Heart right ventricle (tissue), 16 donors: ENCODE measurements at regions not wholly inside any gene's neighbourhood (a gene's known extent, or its start where the extent isn't known, plus 50 kb on each side); places are given as distances from the start of the nearest gene placed in this dataset.

Experiments used
- ATAC-seq, 8 donors: fragments of 200-7000 bp; cut with Tn5 transposase; one replicate each; pipeline ENCODE4 v1.9.1; 2020; ENCODE audit warnings: mild to moderate bottlenecking in 8 of 8, moderate library complexity in 8 of 8, moderate number of reproducible peaks in 1 of 8
- DNase-seq, 2 donors: peaks; one replicate each; pipeline ENCODE4 v3.0.0-alpha.2; 2020
- H3K27ac ChIP-seq, 10 donors: fragments of 200-600 bp; sonication (generic) in 2 of 10; one replicate each; pipeline versions ENCODE4 v1.5.0 to v1.8.0; 2020 to 2022; ENCODE audit warnings: mild to moderate bottlenecking in 3 of 10
- H3K27me3 ChIP-seq, 7 donors: fragments of 200-600 bp; one replicate each; pipeline ENCODE4 v1.8.0; 2021 to 2022; ENCODE audit warnings: mild to moderate bottlenecking in 2 of 7
- H3K36me3 ChIP-seq, 9 donors: fragments of 200-600 bp; sonication (generic) in 1 of 9; one replicate each; pipeline versions ENCODE4 v1.5.0 to v1.8.0; 2020 to 2022; ENCODE audit warnings: mild to moderate bottlenecking in 2 of 9
- H3K4me1 ChIP-seq, 9 donors: fragments of 200-600 bp; sonication (generic) in 1 of 9; one replicate each; pipeline versions ENCODE4 v1.5.0 to v1.8.0; 2020 to 2022; ENCODE audit warnings: mild to moderate bottlenecking in 4 of 9
- H3K4me3 ChIP-seq, 10 donors: fragments of 200-600 bp; sonication (generic) in 2 of 10; one replicate each; pipeline versions ENCODE4 v1.5.0 to v1.8.0; 2020 to 2022; ENCODE audit warnings: mild to moderate bottlenecking in 7 of 10, moderate library complexity in 2 of 10
- H3K9me3 ChIP-seq, 11 donors: fragments of 200-600 bp in 10 of 11; sonication (generic) in 2 of 11; one replicate each; pipeline versions ENCODE4 v1.5.0 to v1.8.0; 2013 to 2022; ENCODE audit warnings: mild to moderate bottlenecking in 2 of 11, control low read depth in 1 of 11, moderate library complexity in 1 of 11
- CTCF ChIP-seq, 9 donors: fragments of 200-600 bp; sonication (generic) in 2 of 9; IDR thresholded peaks; one replicate each; pipeline versions ENCODE4 v1.5.0 to v1.8.0; 2021 to 2022; ENCODE audit warnings: antibody characterized with exemption in 9 of 9, mild to moderate bottlenecking in 5 of 9, moderate library complexity in 1 of 9
- WGBS, 2 donors: extraction: QIAGEN DNeasy Blood & Tissue Kit; methylation state at CpG; one replicate each; pipeline ENCODE4 v1.1.7; 2013; ENCODE audit warnings: inconsistent platforms in 1 of 2; 5-methylcytosine and 5-hydroxymethylcytosine counted together
- intact Hi-C, 10 donors: fragments of 100-400 bp; cut with DNase I; formaldehyde crosslinking; loops; one replicate each; pipeline versions ENCODE4 v1.11.1 to v1.14.2; 2022
- donor health status: Arrhythmogenic right ventricular cardiomyopathy.
- donor health status: ischemic (EF 13 %, LVEDD 7.1; RV severe dilation, severe dysfunction).
- donor health status: healthy with polysubstance abuse.
- donor health status: DM: no; HTN: yes; CAD: no.
- donor health status: DM: no; HTN: no; CAD: no.
- donor health status: ischemic (EF 25% LVEDD 6.9; RV normal size, moderate dysfunction).
- donor health status: ischemic (EF 25% LVEDD 5.7; RV mildly dilated, moderate dysfunction).
- donor health status: healthy.
- donor health status: DM: yes; HTN: yes; CAD: no.
- donor health status: Ischemic cardiomyopathy.
- donor health status: ischemic (EF 35%, LVEDD 5.7; RV mildly dilated, moderate dysfunction).
- donor health status: nonischemic (EF 11% LVEDD 7.7; RV severe dilation, severe dysfunction).
- donor health status: DM: yes; HTN: yes; CAD: no.
- donor health status: PGD.
- donor health status: ischemic (EF 29% LVEDD 5.4; RV normal size, mild dysfunction).
- donor health status: nonischemic (EF 23%, LVEDD 6.1; RV moderate dilation, normal function).

GRCh38 chr5:23157169-23157568, 304.0 kb upstream of the CDH12 start:
- intact Hi-C loops: no loop called here
- Histone ChIP-seq H3K27me3 (no peaks in the 10 kb centered on the region), H3K4me3 (no peak overlapping the region), H3K27ac (no peak overlapping the region), H3K4me1 (no peaks in the 10 kb centered on the region), H3K9me3 (no peaks in the 10 kb centered on the region), H3K36me3 (no peaks in the 10 kb centered on the region)
- no peak for DNase-seq
- ATAC-seq: no peak
- WGBS, 2 donors: 79 to 81% methylated on average over 1 of the region's 1 CpG
- TF ChIP-seq CTCF (IDR thresholded peaks at IDR 0.05): no peak

- 37 to 39% methylated on average over 5 of the region's 5 CpGs for WGBS, 2 donors
- Histone ChIP-seq H3K9me3 (peaks cover 0 to 32% (median 0%) of the 10 kb centered on the region in 11 donors), H3K27ac (no peak overlapping the region)
Observed at GRCh38 chr5:23147625-23148024, 294.5 kb upstream of the CDH12 start.

GRCh38 chr5:23146183-23146582, 293.0 kb upstream of the CDH12 start:
- WGBS, 2 donors: 91 to 94% methylated on average over 11 of the region's 11 CpGs
- Histone ChIP-seq H3K4me1 (no peaks in the 10 kb centered on the region), H3K27me3 (no peaks in the 10 kb centered on the region), H3K27ac (no peak overlapping the region), H3K9me3 (peaks cover 0 to 32% (median 0%) of the 10 kb centered on the region in 11 donors), H3K4me3 (no peak overlapping the region), H3K36me3 (no peaks in the 10 kb centered on the region)
- ATAC-seq: no peak
- peak in 1 of 2 donors; percentile 4 for DNase-seq
- TF ChIP-seq CTCF (IDR thresholded peaks at IDR 0.05): no peak
- intact Hi-C loops: no loop called here

More at GRCh38 chr5:23147625-23148024, 294.5 kb upstream of the CDH12 start:
- Histone ChIP-seq H3K4me1 (no peaks in the 10 kb centered on the region), H3K4me3 (no peak overlapping the region), H3K27me3 (no peaks in the 10 kb centered on the region), H3K36me3 (no peaks in the 10 kb centered on the region)
- no peak for TF ChIP-seq CTCF (IDR thresholded peaks at IDR 0.05)
- intact Hi-C loops: no loop called here
- ATAC-seq (no peak), DNase-seq (no peak)

- peak in 2 of 8 donors; percentile 47 to 55 for ATAC-seq
- H3K9me3 ChIP-seq: peaks cover 0 to 15% (median 0%) of the 10 kb centered on the region in 11 donors
- peak in 7 of 9 donors; percentile 41 to 58 (median 47) for TF ChIP-seq CTCF (IDR thresholded peaks at IDR 0.05)
- intact Hi-C loops: loop anchor here in 9 of 10 donors (1.0 to 5.0 kb wide), 4 partner anchors 242 to 252 kb away; no protein-coding TSS in a partner anchor
- no peaks in the 10 kb centered on the region for H3K27me3 ChIP-seq
- no peak overlapping the region for H3K27ac ChIP-seq
- no peak overlapping the region for H3K4me3 ChIP-seq
- H3K36me3 ChIP-seq: no peaks in the 10 kb centered on the region
- no peaks in the 10 kb centered on the region for H3K4me1 ChIP-seq
- WGBS, 2 donors: 1 to 4% methylated on average over 4 of the region's 4 CpGs
- no peak for DNase-seq
Observed at GRCh38 chr5:23139338-23140171, 286.4 kb upstream of the CDH12 start.
